Peyer's patch (tissue), 4 donors: ENCODE measurements at regions not wholly inside any gene's neighbourhood (a gene's known extent, or its start where the extent isn't known, plus 50 kb on each side); places are given as distances from the start of the nearest gene placed in this dataset.
A peak's percentile ranks its signal among the peaks of the same experiment; 100 is the strongest.

ENCODE experiments used
- DNase-seq, 3 donors: peaks; one replicate each; pipeline ENCODE4 v3.0.0-alpha.2; 2017 to 2019
- H3K27ac ChIP-seq, 4 donors: fragments of 200-600 bp; sonication (generic); one replicate each; pipeline ENCODE4 v1.5.1; 2016 to 2019
- H3K27me3 ChIP-seq, 2 donors: fragments of 200-600 bp; sonication (generic); one replicate each; pipeline ENCODE4 v1.5.1; 2019
- H3K36me3 ChIP-seq, 3 donors: fragments of 200-600 bp; sonication (generic); one replicate each; pipeline ENCODE4 v1.5.1; 2016 to 2019
- H3K4me1 ChIP-seq, 4 donors: fragments of 200-600 bp; sonication (generic); one replicate each; pipeline ENCODE4 v1.5.1; 2016 to 2019
- H3K4me3 ChIP-seq, 4 donors: fragments of 200-600 bp; sonication (generic); 1 replicate in 3 of 4; 2 replicates in 1 of 4; pipeline ENCODE4 v1.5.1; 2016 to 2019; ENCODE audit warnings: mild to moderate bottlenecking in 1 of 4
- H3K9me3 ChIP-seq, 4 donors: fragments of 200-600 bp; sonication (generic); one replicate each; pipeline ENCODE4 v1.5.1; 2016 to 2019; ENCODE audit warnings: mild to moderate bottlenecking in 1 of 4
- CTCF ChIP-seq, 6 experiments: fragments of 450-650 bp in 4 of 6; fragments of 200-600 bp in 2 of 6; sonication (generic) in 1 of 6; IDR thresholded peaks; one replicate each; pipeline ENCODE4 v1.5.1; 2017 to 2019; ENCODE audit warnings: antibody characterized with exemption in 6 of 6, mild to moderate bottlenecking in 3 of 6, moderate library complexity in 1 of 6
- POLR2A ChIP-seq, 2 donors: fragments of 450-650 bp; IDR thresholded peaks; one replicate each; pipeline ENCODE4 v1.5.1; 2017; ENCODE audit warnings: antibody characterized with exemption in 2 of 2, mild to moderate bottlenecking in 2 of 2, moderate library complexity in 2 of 2

- H3K4me3 ChIP-seq = peak overlapping the region in 1 of 4 donors; percentile 32
- H3K9me3 ChIP-seq = no peaks in the 10 kb centered on the region
- TF ChIP-seq POLR2A (IDR thresholded peaks at IDR 0.05) (no peak), CTCF (IDR thresholded peaks at IDR 0.05) (no peak)
- peak in 1 of 3 donors; percentile 58 for DNase-seq
- no peaks in the 10 kb centered on the region for H3K4me1 ChIP-seq
- H3K27ac ChIP-seq = no peak overlapping the region
- no peaks in the 10 kb centered on the region for H3K27me3 ChIP-seq
- H3K36me3 ChIP-seq = no peaks in the 10 kb centered on the region
Observed at GRCh38 chr2:162915858-162916257, 77.3 kb upstream of the KCNH7 start.

GRCh38 chr2:162914161-162914560 lies 75.6 kb upstream of the KCNH7 start:
- Histone ChIP-seq H3K4me3 (no peak overlapping the region), H3K9me3 (no peaks in the 10 kb centered on the region), H3K27me3 (no peaks in the 10 kb centered on the region), H3K4me1 (no peaks in the 10 kb centered on the region), H3K27ac (no peak overlapping the region), H3K36me3 (no peaks in the 10 kb centered on the region)
- TF ChIP-seq CTCF (IDR thresholded peaks at IDR 0.05) = no peak
- no peak for TF ChIP-seq POLR2A (IDR thresholded peaks at IDR 0.05)
- no peak for DNase-seq

GRCh38 chr2:162912787-162913186 lies 74.2 kb upstream of the KCNH7 start:
- Histone ChIP-seq H3K4me3 (no peak overlapping the region), H3K9me3 (no peaks in the 10 kb centered on the region), H3K27ac (no peak overlapping the region), H3K4me1 (no peaks in the 10 kb centered on the region), H3K27me3 (no peaks in the 10 kb centered on the region), H3K36me3 (no peaks in the 10 kb centered on the region)
- TF ChIP-seq POLR2A (IDR thresholded peaks at IDR 0.05) (no peak), CTCF (IDR thresholded peaks at IDR 0.05) (no peak)
- no peak for DNase-seq

GRCh38 chr2:162908567-162908966 lies 70.0 kb upstream of the KCNH7 start:
- Histone ChIP-seq H3K9me3 (no peaks in the 10 kb centered on the region), H3K27ac (no peak overlapping the region), H3K4me3 (no peak overlapping the region), H3K4me1 (no peaks in the 10 kb centered on the region), H3K27me3 (no peaks in the 10 kb centered on the region), H3K36me3 (no peaks in the 10 kb centered on the region)
- no peak for DNase-seq
- TF ChIP-seq CTCF (IDR thresholded peaks at IDR 0.05) (no peak), POLR2A (IDR thresholded peaks at IDR 0.05) (no peak)

- no peaks in the 10 kb centered on the region for H3K36me3 ChIP-seq
- no peak overlapping the region for H3K4me3 ChIP-seq
- no peaks in the 10 kb centered on the region for H3K9me3 ChIP-seq
- no peaks in the 10 kb centered on the region for H3K27me3 ChIP-seq
- peak in 1 of 3 donors; percentile 54 for DNase-seq
- no peak for TF ChIP-seq POLR2A (IDR thresholded peaks at IDR 0.05)
- TF ChIP-seq CTCF (IDR thresholded peaks at IDR 0.05) = peak in 4 of 6 experiments; percentile 38 to 63 (median 54)
- H3K27ac ChIP-seq = no peak overlapping the region
- H3K4me1 ChIP-seq = no peaks in the 10 kb centered on the region
Observed at GRCh38 chr2:162890690-162891311, 52.2 kb upstream of the KCNH7 start.

GRCh38 chr2:162888652-162889051 lies 50.1 kb upstream of the KCNH7 start:
- Histone ChIP-seq H3K9me3 (no peaks in the 10 kb centered on the region), H3K4me3 (no peak overlapping the region), H3K27ac (no peak overlapping the region), H3K4me1 (no peaks in the 10 kb centered on the region), H3K27me3 (no peaks in the 10 kb centered on the region), H3K36me3 (no peaks in the 10 kb centered on the region)
- no peak for DNase-seq
- TF ChIP-seq CTCF (IDR thresholded peaks at IDR 0.05) (no peak), POLR2A (IDR thresholded peaks at IDR 0.05) (no peak)
